ENCODE measurements at regions not wholly inside any gene's neighbourhood (a gene's known extent, or its start where the extent isn't known, plus 50 kb on each side); places are given as distances from the start of the nearest gene placed in this dataset.
A peak's percentile ranks its signal among the peaks of the same experiment; 100 is the strongest.

DNA sequence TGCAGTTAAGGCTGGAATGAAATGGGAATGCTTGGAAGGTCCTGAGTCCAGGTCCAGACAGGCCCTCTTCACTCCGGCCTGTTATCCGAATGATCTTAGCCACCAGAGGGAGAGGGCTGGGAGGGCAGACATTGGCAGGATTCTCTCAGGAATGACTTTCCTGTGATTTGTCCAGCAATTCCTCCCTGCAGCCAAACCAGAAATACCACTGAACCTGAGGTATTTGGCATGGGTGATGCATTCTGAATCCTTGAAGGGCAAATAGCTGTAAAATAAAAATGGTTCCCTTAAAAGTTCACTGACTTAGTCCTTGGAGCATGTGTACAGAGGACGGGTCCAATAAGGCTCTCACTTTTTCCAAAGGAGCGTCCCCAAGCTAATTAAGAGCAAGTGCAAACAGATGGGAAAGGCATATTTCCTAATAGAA lies 77.5 kb upstream of the HABP2 start:
- H3K27ac ChIP-seq, result peak overlapping the region; percentile 76 to 77
- H3K9me3 ChIP-seq, result peaks cover 11 to 14% of the 10 kb centered on the region in 2 donors
- H3K4me1 ChIP-seq, result peaks cover 23 to 39% of the 10 kb centered on the region in 2 donors
- TF ChIP-seq CTCF (IDR thresholded peaks at IDR 0.05), result peak in 2 of 3 experiments; percentile 7 to 43
- DNase-seq (ENCODE audit: low spot score in 2 of 2), result peak in 1 of 2 donors; percentile 82
- H3K4me3 ChIP-seq, result peak overlapping the region in 1 of 2 donors; percentile 32
- H3K27me3 ChIP-seq, result no peaks in the 10 kb centered on the region
- intact Hi-C loops (cut with DNase I), result loop anchor here (1.0 to 10.0 kb wide), 3 partner anchors 17 to 1159 kb away; no protein-coding TSS in a partner anchor
- H3K36me3 ChIP-seq, result no peaks in the 10 kb centered on the region

- DNase-seq (ENCODE audit: low spot score in 2 of 2), result no peak
- peak overlapping the region; percentile 76 to 77 for H3K27ac ChIP-seq
- no peaks in the 10 kb centered on the region for H3K36me3 ChIP-seq
- H3K27me3 ChIP-seq, result no peaks in the 10 kb centered on the region
- peaks cover 13 to 15% of the 10 kb centered on the region in 2 donors for H3K9me3 ChIP-seq
- peaks cover 23 to 39% of the 10 kb centered on the region in 2 donors for H3K4me1 ChIP-seq
- no peak for TF ChIP-seq CTCF (IDR thresholded peaks at IDR 0.05)
- H3K4me3 ChIP-seq, result peak overlapping the region in 1 of 2 donors; percentile 32
- intact Hi-C loops (cut with DNase I), result loop anchor here (10.0 kb wide), 1 partner anchor 1159 kb away; no protein-coding TSS in a partner anchor
Measured at GRCh38 chr10:113476191-113476590, 76.7 kb upstream of the HABP2 start.

- TF ChIP-seq CTCF (IDR thresholded peaks at IDR 0.05), result no peak
- H3K4me3 ChIP-seq, result peak overlapping the region in 1 of 2 donors; percentile 32
- no peak for DNase-seq (ENCODE audit: low spot score in 2 of 2)
- no peaks in the 10 kb centered on the region for H3K27me3 ChIP-seq
- intact Hi-C loops (cut with DNase I), result loop anchor here (10.0 kb wide), 1 partner anchor 1158 kb away; no protein-coding TSS in a partner anchor
- peaks cover 23 to 39% of the 10 kb centered on the region in 2 donors for H3K4me1 ChIP-seq
- peak overlapping the region; percentile 76 to 77 for H3K27ac ChIP-seq
- no peaks in the 10 kb centered on the region for H3K36me3 ChIP-seq
- H3K9me3 ChIP-seq, result peaks cover 15 to 18% of the 10 kb centered on the region in 2 donors
Measured at GRCh38 chr10:113476673-113477072, 76.2 kb upstream of the HABP2 start.

DNA sequence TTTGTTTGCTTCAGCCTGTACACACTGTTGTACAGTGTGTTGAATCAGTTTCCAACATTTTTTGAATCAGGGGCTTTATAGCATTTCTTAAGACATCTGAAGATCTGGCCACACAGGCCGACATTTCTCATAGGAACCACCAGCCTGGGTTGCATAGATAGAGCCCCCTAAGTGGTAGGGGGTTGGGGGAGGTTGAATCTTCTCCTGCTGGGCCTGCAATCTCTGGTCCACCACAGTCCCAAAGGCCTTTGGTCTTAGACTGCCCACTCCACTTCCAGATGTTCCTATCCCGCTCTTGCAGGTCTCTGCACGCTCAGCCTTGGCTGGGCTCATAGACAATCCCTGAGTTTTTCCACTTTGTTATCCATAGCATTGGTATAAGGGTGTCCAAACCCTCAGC lies 75.4 kb upstream of the HABP2 start:
- H3K36me3 ChIP-seq, result no peaks in the 10 kb centered on the region
- peaks cover 15 to 26% of the 10 kb centered on the region in 2 donors for H3K9me3 ChIP-seq
- TF ChIP-seq CTCF (IDR thresholded peaks at IDR 0.05), result no peak
- H3K4me1 ChIP-seq, result peaks cover 23 to 39% of the 10 kb centered on the region in 2 donors
- H3K27me3 ChIP-seq, result no peaks in the 10 kb centered on the region
- no peak overlapping the region for H3K4me3 ChIP-seq
- intact Hi-C loops (cut with DNase I), result loop anchor here (10.0 kb wide), 1 partner anchor 1157 kb away; no protein-coding TSS in a partner anchor
- peak overlapping the region; percentile 76 to 77 for H3K27ac ChIP-seq
- DNase-seq (ENCODE audit: low spot score in 2 of 2), result no peak

- intact Hi-C loops (cut with DNase I), result loop anchor here (10.0 kb wide), 1 partner anchor 1155 kb away; no protein-coding TSS in a partner anchor
- no peaks in the 10 kb centered on the region for H3K27me3 ChIP-seq
- H3K27ac ChIP-seq, result peak overlapping the region in 1 of 2 donors; percentile 76
- H3K4me1 ChIP-seq, result peaks cover 22 to 26% of the 10 kb centered on the region in 2 donors
- peaks cover 15 to 27% of the 10 kb centered on the region in 2 donors for H3K9me3 ChIP-seq
- H3K4me3 ChIP-seq, result no peak overlapping the region
- H3K36me3 ChIP-seq, result no peaks in the 10 kb centered on the region
- DNase-seq (ENCODE audit: low spot score in 2 of 2), result no peak
- TF ChIP-seq CTCF (IDR thresholded peaks at IDR 0.05), result no peak
Measured at GRCh38 chr10:113479346-113480080, 73.3 kb upstream of the HABP2 start.
